Glomerular visceral epithelial cell (primary cell): ENCODE measurements at regions not wholly inside any gene's neighbourhood (a gene's known extent, or its start where the extent isn't known, plus 50 kb on each side); places are given as distances from the start of the nearest gene placed in this dataset.
A peak's percentile ranks its signal among the peaks of the same experiment; 100 is the strongest.

ENCODE experiments used
- DNase-seq: peaks from one replicate; pipeline ENCODE4 v3.0.0-alpha.2; 2016; ENCODE audit errors: extremely low spot score

- DNase-seq, result no peak
Measured at GRCh38 chr4:98765771-98766170, 107.4 kb upstream of the TSPAN5 start.

- DNase-seq, result no peak
Measured at GRCh38 chr4:98758182-98758581, 99.8 kb upstream of the TSPAN5 start.

GRCh38 chr4:98754736-98755135, 96.3 kb upstream of the TSPAN5 start:
- no peak for DNase-seq

- DNase-seq, result no peak
Measured at GRCh38 chr4:98749206-98749605, 90.8 kb upstream of the TSPAN5 start.

- no peak for DNase-seq
Measured at GRCh38 chr4:98748609-98749008, 90.2 kb upstream of the TSPAN5 start.

GRCh38 chr4:98747393-98748091, 89.1 kb upstream of the TSPAN5 start:
- DNase-seq, result no peak

- DNase-seq, result no peak
Measured at GRCh38 chr4:98746936-98747335, 88.5 kb upstream of the TSPAN5 start.

GRCh38 chr4:98746530-98746929, 88.1 kb upstream of the TSPAN5 start:
- peak; percentile 26 for DNase-seq

GRCh38 chr4:98745366-98745765, 87.0 kb upstream of the TSPAN5 start:
- no peak for DNase-seq

GRCh38 chr4:98744372-98745150, 86.2 kb upstream of the TSPAN5 start:
- no peak for DNase-seq

GRCh38 chr4:98741952-98742351, 83.5 kb upstream of the TSPAN5 start:
- DNase-seq, result no peak

GRCh38 chr4:98739751-98740150, 81.3 kb upstream of the TSPAN5 start:
- no peak for DNase-seq

GRCh38 chr4:98733601-98734000, 75.2 kb upstream of the TSPAN5 start:
- DNase-seq, result no peak

- DNase-seq, result no peak
Measured at GRCh38 chr4:98728871-98729270, 70.5 kb upstream of the TSPAN5 start.

GRCh38 chr4:98728433-98728832, 70.0 kb upstream of the TSPAN5 start:
- peak; percentile 44 for DNase-seq

GRCh38 chr4:98722000-98722399, 63.6 kb upstream of the TSPAN5 start:
- DNase-seq, result no peak

GRCh38 chr4:98720871-98721480, 62.6 kb upstream of the TSPAN5 start:
- peak; percentile 71 for DNase-seq

GRCh38 chr4:98716796-98717195, 58.4 kb upstream of the TSPAN5 start:
- DNase-seq, result no peak

- no peak for DNase-seq
Measured at GRCh38 chr4:98712607-98713006, 54.2 kb upstream of the TSPAN5 start.

- DNase-seq, result no peak
Measured at GRCh38 chr4:98711526-98711925, 53.1 kb upstream of the TSPAN5 start.

GRCh38 chr4:98710831-98711230, 52.4 kb upstream of the TSPAN5 start:
- peak; percentile 43 for DNase-seq
